CD4-positive, alpha-beta T cell (primary cell): ENCODE measurements at regions not wholly inside any gene's neighbourhood (a gene's known extent, or its start where the extent isn't known, plus 50 kb on each side); places are given as distances from the start of the nearest gene placed in this dataset.

Experiments
- ATAC-seq: fragments of 200-7000 bp; cut with Tn5 transposase; one replicate; pipeline ENCODE4 v1.10.0; 2022; ENCODE audit warnings: mild to moderate bottlenecking; ENCODE audit not compliant: poor library complexity
- CTCF ChIA-PET: fragments of 350-600 bp; sonication (Branson Sonifier 250); formaldehyde crosslinking; loops from one replicate; lab custom pipeline; 2021; ENCODE audit warnings: antibody characterized with exemption, inconsistent platforms; lab: Charles Lee
- POLR2A ChIA-PET: fragments of 350-600 bp; sonication (Branson Sonifier 250); formaldehyde crosslinking; loops from one replicate; lab custom pipeline; 2021; ENCODE audit warnings: antibody characterized with exemption, inconsistent platforms; lab: Charles Lee
- DNase-seq, 14 experiments: peaks; one replicate each; pipeline ENCODE4 v3.0.0-alpha.2; 2013 to 2020; ENCODE audit warnings: mixed read lengths in 2 of 14
- H3K27ac ChIP-seq, 2 donors: one replicate each; pipeline versions ENCODE4 v1.5.1 to v1.7.0; 2013; ENCODE audit warnings: low read length in 2 of 2, low read depth in 1 of 2, mild to moderate bottlenecking in 1 of 2
- H3K27me3 ChIP-seq, 2 experiments: 1 replicate in 1 of 2; 2 replicates in 1 of 2; pipeline versions ENCODE4 v1.6.1 to v1.7.0; 2013; ENCODE audit warnings: low read length in 2 of 2, control low read depth in 1 of 2, mild to moderate bottlenecking in 1 of 2, moderate library complexity in 1 of 2; ENCODE audit not compliant: insufficient read depth in 2 of 2, control insufficient read depth in 1 of 2
- H3K36me3 ChIP-seq: one replicate; pipeline ENCODE4 v1.6.1; 2013; ENCODE audit warnings: low read length, control low read depth; ENCODE audit not compliant: insufficient read depth
- H3K4me1 ChIP-seq: one replicate; pipeline ENCODE4 v1.6.1; 2013; ENCODE audit warnings: low read length, control low read depth; ENCODE audit not compliant: insufficient read depth
- H3K4me3 ChIP-seq: one replicate; pipeline ENCODE4 v1.5.1; 2013; ENCODE audit warnings: mild to moderate bottlenecking, low read length, moderate library complexity
- H3K9me3 ChIP-seq, 2 experiments: 1 replicate in 1 of 2; 2 replicates in 1 of 2; pipeline versions ENCODE4 v1.6.1 to v1.7.0; 2013; ENCODE audit warnings: low read length in 2 of 2, mild to moderate bottlenecking in 2 of 2, control low read depth in 1 of 2, moderate library complexity in 1 of 2; ENCODE audit not compliant: control insufficient read depth in 1 of 2, insufficient read depth in 1 of 2
- H3K27ac Mint-ChIP-seq: one replicate; pipeline ENCODE4 v1.8.0; 2020; ENCODE audit warnings: mixed read lengths
- H3K27me3 Mint-ChIP-seq: one replicate; pipeline ENCODE4 v1.8.0; 2021; ENCODE audit warnings: mixed read lengths
- H3K36me3 Mint-ChIP-seq: one replicate; pipeline ENCODE4 v1.8.0; 2021; ENCODE audit warnings: low read depth, mixed read lengths
- H3K4me1 Mint-ChIP-seq: one replicate; pipeline ENCODE4 v1.8.0; 2021; ENCODE audit warnings: low read depth, mixed read lengths
- H3K4me3 Mint-ChIP-seq: one replicate; pipeline ENCODE4 v1.8.0; 2020; ENCODE audit warnings: mild to moderate bottlenecking, mixed read lengths
- H3K9me3 Mint-ChIP-seq: one replicate; pipeline ENCODE4 v1.8.0; 2020; ENCODE audit warnings: mixed read lengths
- CTCF ChIP-seq: fragments of 200-600 bp; IDR thresholded peaks from one replicate; pipeline ENCODE4 v1.8.0; 2022; ENCODE audit warnings: antibody characterized with exemption, mild to moderate bottlenecking
- intact Hi-C, 2 experiments: fragments of 100-400 bp; cut with DNase I in 1 of 2; cut with micrococcal nuclease in 1 of 2; formaldehyde crosslinking; loops; one replicate each; pipeline versions ENCODE4 v1.15.1 to v1.9.0; 2023 to 2025; cut with DNase I, micrococcal nuclease

DNA sequence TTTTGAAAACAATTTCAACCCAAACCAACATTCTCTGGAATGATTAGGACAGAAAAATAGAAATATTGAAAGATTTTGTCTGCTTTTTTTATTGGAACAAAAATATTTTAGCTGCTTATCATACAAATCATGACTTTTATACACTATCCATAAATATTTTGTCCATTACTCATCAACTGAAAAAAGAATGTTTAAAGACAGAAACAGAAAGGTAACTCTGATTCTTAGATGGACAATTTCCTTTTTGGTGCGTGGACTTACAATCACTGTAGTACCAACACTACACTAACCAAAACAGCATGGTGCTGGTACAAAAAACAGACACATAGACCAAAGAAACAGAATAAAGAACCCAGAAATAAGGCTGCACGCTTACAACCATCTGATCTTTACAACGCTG lies 582.8 kb upstream of the CCDC54 start:
- POLR2A ChIA-PET = no interaction called here
- Histone ChIP-seq H3K36me3 (no peaks in the 10 kb centered on the region), H3K27ac (no peak overlapping the region), H3K27me3 (no peaks in the 10 kb centered on the region), H3K4me1 (no peaks in the 10 kb centered on the region), H3K9me3 (no peaks in the 10 kb centered on the region), H3K4me3 (no peak overlapping the region)
- TF ChIP-seq CTCF = no peak
- H3K4me1 Mint-ChIP-seq = no peaks in the 10 kb centered on the region
- no peaks in the 10 kb centered on the region for H3K36me3 Mint-ChIP-seq
- H3K27ac Mint-ChIP-seq = no peak overlapping the region
- no peaks in the 10 kb centered on the region for H3K9me3 Mint-ChIP-seq
- ATAC-seq (no peak), DNase-seq (no peak)
- no peaks in the 10 kb centered on the region for H3K27me3 Mint-ChIP-seq
- intact Hi-C loops = no loop called here
- CTCF ChIA-PET = no interaction called here
- no peak overlapping the region for H3K4me3 Mint-ChIP-seq

DNA sequence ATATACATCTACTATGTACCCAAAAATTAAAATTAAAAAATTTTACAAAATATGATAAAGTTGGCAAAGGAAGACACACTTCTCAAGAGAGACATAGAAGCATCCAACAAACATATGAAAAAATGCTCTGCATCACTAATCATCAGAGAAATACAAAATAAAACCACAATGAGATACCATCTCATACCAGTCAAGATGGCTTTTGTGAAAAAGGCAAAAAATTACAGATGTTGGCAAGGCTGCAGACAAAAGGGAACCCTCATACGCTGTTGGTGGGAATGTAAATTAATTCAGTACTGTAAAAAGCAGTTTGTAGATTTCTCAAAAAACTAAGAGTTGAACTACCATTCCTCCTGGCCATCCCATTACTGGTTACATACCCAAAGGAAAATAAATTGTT lies 581.7 kb upstream of the CCDC54 start:
- no peaks in the 10 kb centered on the region for H3K4me1 ChIP-seq
- POLR2A ChIA-PET = no interaction called here
- DNase-seq = no peak
- no peak for ATAC-seq
- intact Hi-C loops = no loop called here
- Mint-ChIP-seq H3K27ac (no peak overlapping the region), H3K36me3 (no peaks in the 10 kb centered on the region), H3K27me3 (no peaks in the 10 kb centered on the region), H3K4me3 (no peak overlapping the region), H3K4me1 (no peaks in the 10 kb centered on the region), H3K9me3 (no peaks in the 10 kb centered on the region)
- CTCF ChIA-PET = no interaction called here
- no peak overlapping the region for H3K4me3 ChIP-seq
- no peaks in the 10 kb centered on the region for H3K36me3 ChIP-seq
- no peaks in the 10 kb centered on the region for H3K9me3 ChIP-seq
- H3K27ac ChIP-seq = no peak overlapping the region
- no peak for TF ChIP-seq CTCF
- no peaks in the 10 kb centered on the region for H3K27me3 ChIP-seq

DNA sequence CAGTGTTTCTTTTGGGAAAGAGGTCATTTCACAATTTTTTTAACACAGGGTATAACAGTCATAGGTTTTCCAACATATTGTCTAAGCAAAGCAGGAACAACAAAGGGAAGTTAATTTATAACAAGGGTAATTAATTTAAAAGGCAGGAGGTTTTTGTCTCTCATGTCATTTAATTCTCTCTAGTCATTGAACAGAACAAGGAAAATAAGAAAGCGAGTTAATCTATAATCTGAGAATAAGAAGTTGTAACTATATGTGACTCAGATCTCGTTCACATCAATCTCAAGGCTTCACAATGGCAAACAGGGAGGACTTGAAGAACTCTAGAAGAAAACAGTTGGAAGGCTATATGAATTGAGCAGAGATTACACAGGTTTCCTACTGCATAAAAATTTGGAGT lies 579.8 kb upstream of the CCDC54 start:
- Histone ChIP-seq H3K9me3 (no peaks in the 10 kb centered on the region), H3K4me3 (no peak overlapping the region), H3K27me3 (no peaks in the 10 kb centered on the region), H3K4me1 (no peaks in the 10 kb centered on the region), H3K27ac (no peak overlapping the region), H3K36me3 (no peaks in the 10 kb centered on the region)
- DNase-seq (no peak), ATAC-seq (no peak)
- no peak overlapping the region for H3K4me3 Mint-ChIP-seq
- POLR2A ChIA-PET = no interaction called here
- no peaks in the 10 kb centered on the region for H3K27me3 Mint-ChIP-seq
- TF ChIP-seq CTCF = no peak
- no peaks in the 10 kb centered on the region for H3K4me1 Mint-ChIP-seq
- H3K9me3 Mint-ChIP-seq = no peaks in the 10 kb centered on the region
- CTCF ChIA-PET = no interaction called here
- no peaks in the 10 kb centered on the region for H3K36me3 Mint-ChIP-seq
- no peak overlapping the region for H3K27ac Mint-ChIP-seq
- intact Hi-C loops = no loop called here
